Activated T-helper 1 cell treated with anti-CD3 and anti-CD28 coated beads, Interleukin-12 subunit alpha, Interleukin-12 subunit beta, Interleukin-2, Interleukin-4 antibody, amounts not matched to agents 30 ng/mL and 10 ng/mL and 1 ng/mL, durations not matched to agents 14 hours and 24 hours and 36 hours (primary cell): ENCODE measurements at regions not wholly inside any gene's neighbourhood (a gene's known extent, or its start where the extent isn't known, plus 50 kb on each side); places are given as distances from the start of the nearest gene placed in this dataset.
A peak's percentile ranks its signal among the peaks of the same experiment; 100 is the strongest.
"Not testable (repeated sequence)": the region's sequence is repeated elsewhere in the genome, so short reads cannot be mapped to it uniquely, and the experiment has no call there.

Experiments
- DNase-seq: peaks from one replicate; pipeline ENCODE4 v3.0.0; 2021; ENCODE audit warnings: low spot score
- H3K27ac Mint-ChIP-seq: one replicate; pipeline ENCODE4 v1.8.0; 2021; ENCODE audit warnings: mild to moderate bottlenecking, mixed read lengths
- H3K27me3 Mint-ChIP-seq: one replicate; pipeline ENCODE4 v1.8.0; 2022; ENCODE audit warnings: mild to moderate bottlenecking, moderate library complexity, mixed read lengths; ENCODE audit not compliant: insufficient read depth
- H3K36me3 Mint-ChIP-seq: one replicate; pipeline ENCODE4 v1.8.0; 2021; ENCODE audit warnings: low read depth, mixed read lengths
- H3K4me1 Mint-ChIP-seq: one replicate; pipeline ENCODE4 v1.8.0; 2021; ENCODE audit warnings: low read depth, mixed read lengths
- H3K4me3 Mint-ChIP-seq: one replicate; pipeline ENCODE4 v1.8.0; 2021; ENCODE audit warnings: mild to moderate bottlenecking, moderate library complexity, mixed read lengths
- H3K9me3 Mint-ChIP-seq: one replicate; pipeline ENCODE4 v1.8.0; 2021; ENCODE audit warnings: mixed read lengths
- intact Hi-C: fragments of 100-400 bp; cut with micrococcal nuclease; formaldehyde crosslinking; loops from one replicate; pipeline ENCODE4 v1.15.1; 2024

DNA sequence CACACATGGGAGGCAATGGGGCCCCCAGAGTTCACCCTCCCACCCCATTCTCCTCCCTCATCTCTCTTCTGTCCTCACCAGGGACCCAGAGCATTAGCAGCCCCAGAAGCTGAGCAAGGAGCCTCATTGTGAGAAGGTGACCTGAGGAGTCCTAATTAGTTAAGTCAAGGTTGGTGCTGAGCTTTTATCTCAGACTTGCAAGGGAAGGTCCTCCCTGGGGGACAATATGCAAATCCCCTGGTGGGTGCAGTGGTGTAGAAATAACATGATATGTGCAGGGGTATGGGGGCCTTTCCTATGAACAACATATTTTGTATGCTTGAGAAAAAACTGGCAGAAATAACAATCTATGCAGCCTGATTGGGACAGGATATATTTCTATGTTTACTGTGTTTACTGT is 485.5 kb downstream of the RPIA start:
- H3K27ac Mint-ChIP-seq, intact Hi-C loops, H3K4me3 Mint-ChIP-seq, H3K27me3 Mint-ChIP-seq, H3K36me3 Mint-ChIP-seq, DNase-seq, H3K4me1 Mint-ChIP-seq, H3K9me3 Mint-ChIP-seq: not testable (repeated sequence)

DNA sequence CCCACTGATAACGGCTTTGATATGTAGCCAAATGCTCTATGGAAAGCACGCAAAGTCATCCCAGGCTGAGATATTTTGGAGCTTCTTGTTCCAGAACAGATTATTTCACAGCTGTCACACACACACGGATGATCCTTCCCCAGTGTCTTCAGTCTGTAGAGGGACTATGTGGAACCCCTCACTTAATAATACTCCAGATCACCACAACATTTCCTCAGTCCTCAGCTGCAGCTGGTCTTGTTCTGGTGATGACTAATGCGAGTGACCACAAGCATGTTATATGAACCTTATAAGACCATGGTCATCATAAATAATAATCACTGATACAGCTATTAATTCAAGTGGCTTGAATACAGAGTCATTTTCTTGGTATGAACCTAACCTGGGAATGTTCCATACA is 490.7 kb downstream of the RPIA start:
- H3K4me1 Mint-ChIP-seq, DNase-seq, H3K9me3 Mint-ChIP-seq, H3K27me3 Mint-ChIP-seq, H3K36me3 Mint-ChIP-seq, H3K4me3 Mint-ChIP-seq, H3K27ac Mint-ChIP-seq, intact Hi-C loops: not testable (repeated sequence)

DNA sequence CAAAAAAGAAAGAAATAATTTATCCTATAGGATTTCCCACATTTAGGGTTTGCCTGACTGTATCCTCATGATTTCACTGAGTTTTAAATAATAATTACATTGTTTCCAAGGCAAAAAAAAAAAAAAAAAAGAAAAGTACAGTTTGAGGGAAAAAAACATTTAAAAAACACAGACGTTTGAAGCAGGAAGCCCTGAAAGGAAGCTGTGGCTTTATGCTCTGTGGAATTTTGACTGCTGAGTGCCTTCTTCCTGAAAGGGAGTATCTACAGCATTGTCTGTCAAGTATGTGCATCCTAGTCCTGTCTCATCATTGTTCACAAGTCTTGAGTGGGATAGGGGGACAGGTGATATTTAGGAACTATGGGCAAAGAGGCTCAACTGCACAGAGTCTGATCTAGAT is 493.3 kb downstream of the RPIA start:
- H3K9me3 Mint-ChIP-seq, H3K4me3 Mint-ChIP-seq, DNase-seq, intact Hi-C loops, H3K27me3 Mint-ChIP-seq, H3K36me3 Mint-ChIP-seq, H3K27ac Mint-ChIP-seq, H3K4me1 Mint-ChIP-seq: not testable (repeated sequence)

DNA sequence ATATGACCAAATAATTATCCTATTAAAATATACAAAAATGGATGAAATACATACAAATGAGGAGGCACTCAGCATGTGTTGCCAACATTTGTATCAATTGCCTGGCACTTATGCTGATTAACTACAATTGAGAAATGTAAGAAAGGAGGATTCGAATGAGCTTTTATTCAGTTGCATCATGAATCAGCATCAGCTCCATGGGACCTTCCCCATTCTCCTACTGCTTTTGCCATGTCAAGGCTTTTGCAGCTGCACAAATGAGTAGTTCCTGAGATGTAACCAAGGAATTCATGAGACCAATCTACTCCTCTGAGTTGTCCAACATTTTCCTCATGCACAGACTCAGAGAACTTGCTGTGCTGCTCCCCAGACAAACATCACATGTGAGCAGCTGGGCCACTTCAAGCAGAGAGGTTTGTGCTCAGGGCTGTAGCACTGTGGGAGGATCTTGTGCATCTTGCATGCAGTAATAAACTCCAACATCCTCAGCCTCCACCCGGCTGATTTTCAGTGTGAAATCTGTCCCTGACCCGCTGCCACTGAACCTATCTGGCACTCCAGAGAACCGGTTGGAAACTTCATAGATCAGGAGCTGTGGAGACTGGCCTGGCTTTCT is 504.3 kb downstream of the RPIA start:
- not testable (repeated sequence) for H3K36me3 Mint-ChIP-seq, H3K27ac Mint-ChIP-seq

DNA sequence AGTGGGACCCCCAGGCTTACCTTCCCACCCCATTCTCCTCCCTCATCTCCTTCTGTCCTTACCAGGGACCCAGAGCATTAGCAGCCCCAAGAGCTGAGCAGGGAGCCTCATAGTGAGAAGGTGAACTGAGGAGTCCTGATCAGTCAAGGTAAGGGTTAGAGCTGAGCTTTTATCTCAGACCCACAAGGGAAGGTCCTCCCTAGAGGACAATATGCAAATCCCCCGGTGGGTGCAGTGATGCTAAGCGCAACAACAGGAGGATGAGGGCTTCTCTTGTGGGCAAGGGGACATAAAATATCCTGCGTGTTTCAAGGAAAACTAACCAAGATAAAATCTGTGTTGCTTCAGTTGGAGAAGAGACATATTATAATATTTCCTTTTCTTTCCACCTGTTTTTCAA is 505.2 kb downstream of the RPIA start:
- H3K4me1 Mint-ChIP-seq, H3K4me3 Mint-ChIP-seq, intact Hi-C loops, H3K27ac Mint-ChIP-seq, H3K9me3 Mint-ChIP-seq, DNase-seq, H3K36me3 Mint-ChIP-seq, H3K27me3 Mint-ChIP-seq: not testable (repeated sequence)

More for the DNA sequence above, 504.3 kb downstream of the RPIA start:
- H3K4me3 Mint-ChIP-seq, H3K27me3 Mint-ChIP-seq, H3K9me3 Mint-ChIP-seq, intact Hi-C loops, H3K4me1 Mint-ChIP-seq, DNase-seq: not testable (repeated sequence)

DNA sequence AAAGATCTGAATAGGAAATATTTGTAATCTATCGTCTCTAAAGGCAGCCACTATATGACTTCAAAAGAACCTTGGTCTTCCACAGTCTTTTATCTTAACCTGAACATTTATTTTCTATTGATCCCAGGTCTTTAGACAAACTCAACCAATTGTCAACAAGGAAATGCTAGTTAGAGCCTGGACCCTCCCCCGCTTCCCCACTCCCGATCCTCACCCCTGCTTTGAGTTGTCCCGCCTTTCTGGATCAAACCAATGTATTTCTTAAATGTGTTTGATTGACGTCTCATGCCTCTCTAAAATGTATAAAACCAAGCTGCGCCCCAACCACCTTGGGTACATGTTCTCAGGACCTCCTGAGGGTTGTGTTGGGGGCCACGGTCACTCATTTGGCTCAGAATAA is 506.6 kb downstream of the RPIA start:
- H3K4me3 Mint-ChIP-seq, H3K27me3 Mint-ChIP-seq, intact Hi-C loops, H3K4me1 Mint-ChIP-seq, H3K36me3 Mint-ChIP-seq, DNase-seq, H3K27ac Mint-ChIP-seq, H3K9me3 Mint-ChIP-seq: not testable (repeated sequence)

DNA sequence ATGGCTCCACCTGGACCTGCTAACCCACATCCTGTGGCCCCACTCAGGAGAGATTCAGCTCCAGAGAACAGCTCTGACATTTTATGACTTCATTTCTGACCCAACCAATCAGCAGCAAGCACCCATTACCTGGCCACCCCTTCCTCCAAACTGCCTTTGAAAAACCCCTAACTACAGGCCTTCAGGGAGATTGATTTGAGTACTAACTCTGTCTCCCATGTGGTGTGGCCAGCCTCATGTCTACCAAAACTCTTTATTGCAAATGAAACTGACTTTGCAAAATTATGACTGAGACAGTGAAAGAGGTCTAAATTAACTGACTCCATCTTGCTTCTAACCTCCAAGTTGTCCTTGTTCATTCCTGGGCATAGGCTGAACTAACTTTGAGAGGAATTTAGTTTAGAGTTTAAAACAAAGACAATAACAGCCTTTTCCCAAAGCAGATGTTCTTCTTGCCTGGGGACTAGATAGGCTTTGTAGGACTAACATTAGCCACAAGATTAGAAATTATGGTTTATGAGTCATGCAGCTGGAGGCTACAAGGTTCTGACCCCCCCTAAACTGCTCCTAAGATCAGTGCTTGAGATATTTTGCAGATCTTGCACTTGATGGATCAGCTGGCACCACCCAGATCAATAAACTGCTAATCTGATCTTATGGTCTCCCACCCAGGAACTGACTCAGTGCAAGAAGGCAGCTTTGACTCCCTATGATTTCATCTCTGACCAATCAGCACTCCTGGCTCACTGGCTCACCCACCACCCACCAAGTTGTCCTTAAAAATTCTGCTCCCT is 508.2 kb downstream of the RPIA start:
- H3K4me3 Mint-ChIP-seq, intact Hi-C loops, H3K4me1 Mint-ChIP-seq: not testable (repeated sequence)

DNA sequence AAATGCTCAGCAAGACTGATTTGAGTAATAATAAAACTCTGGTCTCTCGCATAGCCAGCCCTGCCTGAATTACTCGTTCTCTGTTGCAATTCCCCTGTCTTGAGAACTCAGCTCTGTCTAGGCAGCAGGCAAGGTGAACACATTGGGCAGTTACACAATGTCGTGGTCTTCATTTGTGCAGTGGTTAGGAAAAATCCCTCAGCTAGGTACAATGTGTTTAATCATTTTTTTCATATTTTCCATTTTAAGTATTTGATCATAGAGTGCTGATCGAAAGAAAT is 508.7 kb downstream of the RPIA start:
- H3K4me3 Mint-ChIP-seq, intact Hi-C loops, H3K9me3 Mint-ChIP-seq, H3K27me3 Mint-ChIP-seq, H3K36me3 Mint-ChIP-seq, H3K27ac Mint-ChIP-seq, DNase-seq, H3K4me1 Mint-ChIP-seq: not testable (repeated sequence)

More for the DNA sequence above, 508.2 kb downstream of the RPIA start:
- H3K27me3 Mint-ChIP-seq, H3K36me3 Mint-ChIP-seq, H3K27ac Mint-ChIP-seq, DNase-seq, H3K9me3 Mint-ChIP-seq: not testable (repeated sequence)

DNA sequence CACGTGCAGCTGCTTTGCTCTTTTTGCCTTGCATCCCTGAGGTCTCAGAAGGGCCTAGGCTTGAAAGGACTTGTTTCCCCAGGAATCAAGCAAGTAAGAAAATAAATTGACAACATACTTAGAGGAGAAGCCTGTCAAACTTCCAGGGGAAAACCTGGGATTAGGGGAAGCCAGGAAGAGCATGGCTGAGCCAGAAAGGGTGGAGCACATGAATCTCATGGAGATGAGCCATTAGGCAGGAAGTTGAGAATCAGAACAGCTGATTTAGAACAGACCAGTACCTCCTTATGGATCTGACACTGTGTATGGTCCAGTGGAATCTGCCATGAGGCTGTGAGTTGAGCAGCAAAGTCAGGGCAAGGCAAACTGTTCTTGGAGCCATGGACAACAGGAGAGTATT is 511.0 kb downstream of the RPIA start:
- H3K4me1 Mint-ChIP-seq, DNase-seq, H3K9me3 Mint-ChIP-seq, H3K4me3 Mint-ChIP-seq, H3K36me3 Mint-ChIP-seq, H3K27ac Mint-ChIP-seq, H3K27me3 Mint-ChIP-seq, intact Hi-C loops: not testable (repeated sequence)

DNA sequence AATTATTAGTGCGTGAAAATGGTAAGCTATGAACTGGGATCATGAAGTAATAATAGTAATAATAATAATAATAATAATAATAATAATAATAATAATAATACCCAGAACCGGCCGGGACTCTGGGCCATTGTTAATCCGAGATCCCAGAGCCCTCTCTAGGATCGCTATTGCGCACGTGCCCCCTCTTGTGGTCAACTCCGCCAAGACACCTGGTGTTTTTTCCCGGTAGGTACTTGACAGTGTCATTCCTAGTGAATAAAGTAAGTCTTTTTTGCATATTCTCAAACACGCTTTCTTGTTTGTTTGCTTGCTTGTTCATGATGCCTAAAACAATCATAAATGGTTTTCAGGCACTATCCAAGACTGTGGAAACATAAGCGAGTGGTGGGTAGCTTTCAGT is 513.7 kb downstream of the RPIA start:
- DNase-seq = peak; percentile 7
- H3K27ac Mint-ChIP-seq, H3K27me3 Mint-ChIP-seq, intact Hi-C loops, H3K4me1 Mint-ChIP-seq, H3K9me3 Mint-ChIP-seq, H3K36me3 Mint-ChIP-seq, H3K4me3 Mint-ChIP-seq: not testable (repeated sequence)

DNA sequence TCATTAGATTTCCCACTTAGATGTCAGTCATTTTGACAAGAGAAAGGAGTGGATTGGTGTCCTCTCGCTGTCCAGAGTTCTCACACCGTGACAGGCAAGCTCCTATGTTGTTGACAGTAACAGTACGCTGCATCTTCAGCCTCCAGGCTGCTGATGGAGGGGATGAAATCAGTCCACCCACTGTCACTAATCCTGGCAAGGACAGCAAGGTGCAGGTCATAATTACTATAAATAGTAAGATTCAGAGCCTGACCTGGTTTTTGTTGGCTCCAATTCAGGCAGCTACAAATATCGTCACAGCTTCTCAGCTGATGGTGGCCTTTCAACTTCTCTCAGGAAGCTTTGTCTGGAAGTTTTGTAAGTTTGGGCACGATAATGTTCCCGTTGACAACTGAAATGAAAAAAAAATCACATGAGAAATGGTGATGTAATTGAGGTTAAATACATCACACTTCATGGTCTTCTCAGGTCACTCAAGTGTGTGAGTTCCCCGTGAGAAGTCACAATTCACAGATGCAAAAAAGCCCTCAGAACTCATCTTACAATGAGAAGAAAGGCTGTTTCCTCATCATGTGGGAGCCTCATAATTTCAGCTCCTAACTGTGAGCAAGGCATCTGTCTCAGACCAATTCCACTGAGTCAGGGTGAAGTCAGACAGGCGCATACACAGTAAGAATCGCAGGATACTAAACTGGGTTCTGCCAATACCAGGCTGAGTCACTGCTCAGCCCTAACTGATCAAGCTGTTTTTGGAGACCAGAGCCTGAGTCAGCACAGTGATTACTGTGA is 516.9 kb downstream of the RPIA start:
- H3K9me3 Mint-ChIP-seq, H3K27me3 Mint-ChIP-seq, intact Hi-C loops, H3K27ac Mint-ChIP-seq, DNase-seq, H3K4me1 Mint-ChIP-seq, H3K36me3 Mint-ChIP-seq, H3K4me3 Mint-ChIP-seq: not testable (repeated sequence)

DNA sequence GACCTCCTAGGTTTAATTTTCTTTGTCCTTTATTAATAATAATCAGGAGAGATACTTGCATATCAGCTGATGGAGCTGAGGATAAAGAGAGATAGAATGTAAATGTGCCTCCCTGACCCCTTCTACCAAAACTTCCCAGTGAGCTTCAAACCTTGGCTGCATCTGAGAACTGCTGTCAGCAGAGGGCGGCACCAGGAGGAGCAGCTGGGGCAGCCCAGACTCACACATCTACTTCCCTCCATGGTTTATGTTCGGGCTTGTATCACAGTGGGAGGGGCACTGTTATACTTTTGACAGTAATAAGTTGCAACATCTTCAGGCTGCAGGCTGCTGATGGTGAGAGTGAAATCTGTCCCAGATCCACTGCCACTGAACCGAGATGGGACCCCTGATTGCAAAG is 521.7 kb downstream of the RPIA start:
- H3K27me3 Mint-ChIP-seq, H3K4me3 Mint-ChIP-seq, H3K36me3 Mint-ChIP-seq, H3K9me3 Mint-ChIP-seq, H3K27ac Mint-ChIP-seq, intact Hi-C loops, DNase-seq, H3K4me1 Mint-ChIP-seq: not testable (repeated sequence)

DNA sequence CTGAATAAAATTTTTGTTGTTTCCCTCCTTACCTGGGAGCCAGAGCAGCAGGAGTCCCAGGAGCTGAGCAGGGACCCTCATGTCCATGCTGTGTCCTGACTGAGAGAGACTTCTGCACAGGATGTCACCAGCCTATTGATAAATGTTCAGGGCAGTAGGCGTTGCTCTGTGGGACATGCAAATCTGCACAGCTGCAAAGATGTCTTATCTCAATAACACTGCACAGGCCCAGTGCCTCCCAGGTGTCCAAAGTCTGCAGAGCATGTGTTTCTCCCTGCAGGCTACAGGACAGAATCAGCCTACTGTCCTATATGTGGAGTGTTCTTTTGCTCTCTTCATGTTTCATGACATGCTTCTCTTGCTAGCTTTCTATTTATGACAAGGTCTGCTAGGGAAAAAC is 522.3 kb downstream of the RPIA start:
- H3K4me3 Mint-ChIP-seq, H3K36me3 Mint-ChIP-seq, H3K4me1 Mint-ChIP-seq, H3K27ac Mint-ChIP-seq, DNase-seq, intact Hi-C loops, H3K9me3 Mint-ChIP-seq, H3K27me3 Mint-ChIP-seq: not testable (repeated sequence)
